Hematopoietic multipotent progenitor cell treated with erythropoietin and hydrocortisone succinate and interleukin-3 and kit ligand, for 17 days (in vitro differentiated cells): ENCODE measurements at regions not wholly inside any gene's neighbourhood (a gene's known extent, or its start where the extent isn't known, plus 50 kb on each side); places are given as distances from the start of the nearest gene placed in this dataset.

Experiments used
- DNase-seq: peaks from one replicate; pipeline ENCODE4 v3.0.0-alpha.2; 2015; ENCODE audit warnings: low spot score

DNA sequence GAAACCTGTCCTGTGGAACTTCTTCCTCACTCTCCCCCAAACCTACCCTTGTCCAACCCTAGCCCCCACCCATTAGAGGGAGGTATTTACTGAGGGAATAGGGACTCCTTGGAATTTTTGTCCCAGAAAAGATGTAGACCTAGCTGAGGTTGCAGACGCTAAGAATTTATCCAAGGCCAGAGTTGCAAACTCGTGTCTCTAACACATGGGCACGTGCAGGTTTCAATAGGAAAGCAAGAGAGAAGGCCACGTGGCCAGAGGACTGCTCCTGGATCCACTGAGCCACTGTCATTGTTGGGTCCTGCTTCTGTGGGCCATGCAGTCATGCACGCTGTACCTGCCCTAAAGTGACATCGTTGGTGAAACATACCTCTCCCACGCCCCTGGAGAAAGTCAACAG is 243.4 kb upstream of the KCNG1 start:
- DNase-seq, result no peak

GRCh38 chr20:51265361-51265760 is 242.5 kb upstream of the KCNG1 start:
- DNase-seq, result no peak

DNA sequence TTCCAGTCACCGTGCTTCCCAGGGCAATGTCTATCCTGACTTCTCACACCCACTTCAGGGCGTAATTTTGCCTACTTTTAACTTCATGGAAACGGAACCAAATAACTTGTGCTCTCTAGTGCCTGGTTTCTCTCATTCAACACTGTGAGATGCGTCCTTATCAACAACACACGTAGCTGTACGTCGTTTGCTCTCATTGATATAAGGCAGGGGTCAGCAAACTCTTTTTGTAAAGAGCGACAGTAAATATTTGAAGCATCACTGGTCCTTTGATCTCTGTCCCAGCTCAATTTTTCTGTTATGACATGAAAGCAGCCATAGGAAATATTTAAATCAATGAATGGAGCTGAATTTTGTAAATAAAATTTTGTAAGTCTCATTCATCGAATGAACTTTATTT is 239.3 kb upstream of the KCNG1 start:
- DNase-seq, result no peak

DNA sequence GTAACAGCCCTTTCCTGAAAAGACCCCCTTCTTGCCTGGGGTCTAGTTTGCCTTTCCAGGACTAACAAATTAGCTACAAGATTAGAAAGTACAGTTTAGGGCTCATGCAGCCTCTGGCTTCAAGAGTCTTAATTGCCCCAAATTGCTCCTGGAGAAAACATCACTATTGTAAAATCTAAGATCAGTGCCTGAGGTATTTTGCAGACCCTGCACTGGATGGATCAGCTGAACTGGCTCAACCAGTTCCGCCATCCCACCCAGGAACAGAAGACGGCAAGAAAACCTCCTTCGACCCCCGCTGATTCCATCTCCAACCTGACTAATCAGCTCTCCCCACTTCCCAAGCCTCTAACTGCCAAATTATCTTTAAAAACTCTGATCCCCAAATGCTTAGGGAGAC is 236.5 kb upstream of the KCNG1 start:
- no peak for DNase-seq

DNA sequence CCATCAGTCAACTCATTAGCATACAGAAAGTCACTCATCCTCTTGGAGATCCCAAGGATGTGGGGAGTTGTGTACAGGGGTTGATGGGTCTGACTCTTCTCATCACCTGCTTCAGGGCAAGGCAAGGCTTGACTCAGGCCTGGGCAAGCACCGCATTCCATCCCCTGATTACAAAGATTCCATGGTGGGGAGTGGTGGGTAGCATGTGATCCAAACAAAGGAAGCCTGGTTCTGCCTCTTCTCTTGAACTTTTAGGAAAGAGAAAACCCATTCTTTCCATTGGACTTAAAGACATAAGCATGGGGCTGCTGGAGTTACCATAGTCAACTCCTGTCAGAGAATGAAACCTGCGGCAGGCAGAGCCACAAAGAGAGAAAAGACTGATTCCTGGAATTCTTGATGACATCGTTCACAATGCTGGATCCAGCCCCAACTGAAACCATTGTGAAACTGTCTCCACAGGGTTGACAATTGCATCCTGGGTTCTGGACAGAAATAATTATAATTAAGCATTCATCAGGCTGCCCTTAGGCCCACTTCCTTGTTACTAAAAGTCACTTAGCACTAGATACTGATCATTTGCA is 235.8 kb upstream of the KCNG1 start:
- no peak for DNase-seq

GRCh38 chr20:51255417-51255816 is 232.5 kb upstream of the KCNG1 start:
- DNase-seq, result no peak

DNA sequence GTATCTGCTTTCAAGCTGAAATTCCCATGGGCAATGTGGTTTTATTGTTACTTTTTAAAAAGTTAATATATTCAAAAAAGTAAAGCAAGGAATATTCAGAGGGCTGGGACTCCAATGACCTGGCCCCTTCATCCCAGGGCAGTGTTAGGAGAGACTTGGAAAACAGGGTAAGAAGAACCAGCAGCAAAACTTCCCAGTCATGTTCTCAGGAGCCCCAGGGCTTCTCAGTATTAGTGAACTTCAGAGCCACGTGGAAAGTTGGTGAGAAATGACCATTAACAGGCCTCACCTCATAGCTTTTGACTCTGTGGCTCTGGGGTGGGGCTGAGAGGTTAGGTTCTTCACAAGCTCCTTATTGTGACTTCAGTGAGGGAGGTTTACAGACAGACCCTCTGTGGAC is 230.4 kb upstream of the KCNG1 start:
- DNase-seq, result no peak

GRCh38 chr20:51249781-51250180 is 226.9 kb upstream of the KCNG1 start:
- no peak for DNase-seq

DNA sequence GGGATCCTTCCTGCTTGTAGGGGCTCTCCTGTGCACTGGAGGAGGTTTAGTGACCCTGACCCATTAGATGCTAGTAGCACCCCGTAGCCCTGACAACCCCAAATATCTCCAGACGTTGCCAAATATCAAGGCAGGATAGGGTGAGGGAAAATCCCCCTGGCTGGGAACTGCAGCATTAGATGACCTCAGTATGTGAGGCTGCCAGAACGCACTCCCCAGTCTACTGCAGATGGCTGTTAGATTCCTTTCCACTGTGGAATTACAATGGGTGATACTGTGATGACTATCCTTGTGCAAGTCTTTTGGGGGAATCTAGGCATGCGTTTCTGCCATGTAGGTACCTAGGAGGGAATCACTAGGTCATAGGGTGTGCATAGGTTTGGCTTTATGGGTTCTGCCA is 226.3 kb upstream of the KCNG1 start:
- DNase-seq, result no peak

GRCh38 chr20:51244466-51244865 is 221.6 kb upstream of the KCNG1 start:
- DNase-seq, result no peak

DNA sequence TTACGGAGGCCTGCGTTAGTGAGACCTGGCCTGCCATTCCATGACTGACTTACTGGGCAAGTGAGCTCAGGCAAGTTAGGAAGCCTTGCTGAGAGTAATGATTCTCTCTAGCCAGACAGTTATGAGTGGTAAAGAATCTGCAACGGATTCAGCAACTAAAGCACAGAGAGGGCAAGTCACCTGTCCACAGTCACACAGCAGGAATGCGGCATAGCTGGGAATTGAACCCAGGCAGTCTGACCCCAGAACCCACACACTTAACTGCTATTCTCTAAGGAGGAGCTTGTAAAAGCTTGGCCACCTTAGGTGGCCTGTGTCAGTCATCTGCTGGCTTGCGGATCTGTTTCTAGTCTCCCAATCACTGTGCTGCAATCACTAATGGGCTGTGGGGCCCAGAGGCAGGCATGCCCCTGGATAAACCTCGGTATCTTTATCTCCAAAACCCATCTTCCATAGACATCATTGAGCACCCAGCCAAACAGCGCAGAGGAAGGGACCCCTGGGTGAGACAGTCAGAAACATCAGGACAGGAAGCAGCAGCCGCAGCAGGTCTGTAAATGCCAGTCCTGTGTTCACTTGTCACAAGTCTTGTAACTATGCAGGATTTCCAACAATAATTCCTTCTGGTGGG is 215.9 kb upstream of the KCNG1 start:
- no peak for DNase-seq

GRCh38 chr20:51237791-51238190 is 214.9 kb upstream of the KCNG1 start:
- DNase-seq, result no peak

DNA sequence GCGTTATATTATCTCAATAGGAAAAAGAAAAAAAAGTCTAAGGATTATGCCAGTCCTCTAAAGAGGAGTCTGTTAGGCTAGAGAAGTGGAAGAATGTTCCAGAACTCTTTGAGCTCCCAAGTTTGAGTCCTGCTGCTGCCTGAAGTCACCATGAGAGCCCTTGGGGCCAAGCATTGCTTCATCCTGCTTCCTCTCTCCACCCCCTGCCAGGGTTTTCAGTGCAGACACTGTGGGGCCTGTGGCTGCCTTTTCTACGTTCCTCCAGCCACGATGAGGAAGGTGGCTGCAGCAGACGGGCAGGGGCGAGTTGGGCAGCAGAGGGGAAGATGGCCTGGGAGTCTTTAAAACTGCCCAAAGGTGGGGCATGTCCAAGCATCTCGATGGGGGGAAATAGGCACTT is 214.4 kb upstream of the KCNG1 start:
- DNase-seq, result no peak

- DNase-seq, result no peak
Measured at GRCh38 chr20:51236421-51236820, 213.5 kb upstream of the KCNG1 start.

- DNase-seq, result no peak
Measured at GRCh38 chr20:51233345-51233744, 210.4 kb upstream of the KCNG1 start.

DNA sequence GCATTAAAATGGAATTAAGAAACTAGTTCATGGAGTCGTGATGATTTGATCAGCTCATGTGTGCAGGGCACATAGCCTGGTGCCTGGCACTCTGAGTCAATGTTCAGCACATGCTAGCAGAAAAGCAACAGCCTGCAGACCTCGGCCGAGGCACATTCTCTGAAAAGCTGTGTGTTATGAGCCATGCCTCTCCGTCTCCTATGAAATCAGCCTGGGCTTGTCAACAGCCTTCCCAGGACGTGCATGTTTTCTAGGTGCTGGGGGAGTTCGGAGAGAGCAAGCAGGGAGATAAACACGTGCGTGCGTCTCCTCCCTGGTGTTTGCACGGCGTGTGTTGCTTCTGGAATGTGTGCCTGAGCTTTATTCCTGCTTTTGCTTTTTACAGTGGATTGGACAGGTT is 207.8 kb upstream of the KCNG1 start:
- DNase-seq, result no peak

- DNase-seq, result no peak
Measured at GRCh38 chr20:51228763-51229162, 205.9 kb upstream of the KCNG1 start.

DNA sequence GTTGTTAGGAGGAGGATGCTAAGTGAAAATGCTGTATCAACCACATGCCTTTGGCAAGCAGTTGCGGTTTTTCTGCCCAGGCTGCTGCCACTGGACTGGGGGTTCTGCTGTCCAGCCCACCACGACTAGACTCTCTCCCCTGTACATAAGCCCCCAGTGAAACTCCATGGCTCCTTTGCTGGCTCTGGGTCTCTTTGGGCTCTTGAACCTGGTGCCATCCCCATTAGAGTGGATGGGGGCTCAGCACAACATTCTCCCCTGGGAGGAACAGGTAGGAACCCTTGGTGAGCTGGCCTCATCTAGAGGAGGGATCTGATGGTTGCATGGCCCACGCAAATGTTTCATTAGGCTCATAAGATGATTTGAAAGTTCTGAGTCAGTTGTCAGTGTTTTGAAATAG is 204.8 kb upstream of the KCNG1 start:
- no peak for DNase-seq

DNA sequence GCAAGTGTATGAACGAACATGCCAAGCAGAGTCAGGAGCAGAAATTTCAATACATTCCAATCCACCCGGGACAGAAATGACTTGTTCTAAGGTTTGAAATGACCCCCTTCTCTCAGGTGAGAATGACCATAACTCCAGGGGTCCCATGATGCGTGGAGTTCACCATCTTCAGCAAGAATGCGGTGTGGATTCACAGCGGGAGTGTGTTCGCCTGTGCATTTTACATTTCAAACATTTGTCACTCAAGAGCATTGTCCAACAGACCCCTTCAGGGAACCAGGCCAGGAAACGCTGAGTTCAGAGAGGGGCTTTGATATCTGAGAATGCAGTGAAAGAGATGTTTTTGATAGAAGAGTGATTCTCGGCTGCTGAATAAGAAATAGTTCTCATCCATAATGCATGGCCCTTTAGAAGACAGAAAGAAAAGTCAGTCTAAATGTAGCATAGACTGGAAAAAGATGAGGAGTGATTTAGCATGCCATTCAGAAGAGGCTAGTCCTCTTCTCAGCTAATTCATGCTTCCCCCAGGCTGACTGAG is 200.3 kb upstream of the KCNG1 start:
- no peak for DNase-seq

DNA sequence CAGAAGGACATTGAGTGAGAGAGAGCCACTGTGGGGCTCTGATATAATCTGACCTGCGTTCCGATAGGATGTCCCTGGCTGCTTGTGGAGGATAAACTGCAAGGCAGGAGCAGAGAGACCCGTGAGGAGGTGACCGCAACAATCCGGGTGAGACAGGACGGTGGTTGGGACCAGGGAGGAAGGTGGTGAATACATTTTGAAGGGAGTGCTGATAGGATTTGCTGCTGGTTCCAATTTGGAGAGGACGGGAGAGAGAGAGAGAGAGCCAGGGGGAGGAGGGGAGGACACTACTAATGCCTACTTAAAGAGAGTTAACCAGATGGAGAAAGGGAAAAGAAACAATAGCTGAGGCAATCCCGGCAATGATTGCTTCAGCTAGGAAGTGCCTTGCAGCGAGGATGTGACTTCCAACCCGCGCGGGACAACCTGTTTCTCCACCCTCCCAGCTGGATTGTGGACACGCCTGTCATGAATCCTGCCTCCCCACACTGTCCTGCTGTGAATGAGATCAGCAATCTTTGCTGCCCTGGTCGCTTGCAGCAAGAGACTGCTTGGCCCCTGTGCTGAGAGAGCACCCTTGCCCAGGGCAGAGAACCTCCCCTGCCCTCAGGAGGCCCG is 199.0 kb upstream of the KCNG1 start:
- no peak for DNase-seq

DNA sequence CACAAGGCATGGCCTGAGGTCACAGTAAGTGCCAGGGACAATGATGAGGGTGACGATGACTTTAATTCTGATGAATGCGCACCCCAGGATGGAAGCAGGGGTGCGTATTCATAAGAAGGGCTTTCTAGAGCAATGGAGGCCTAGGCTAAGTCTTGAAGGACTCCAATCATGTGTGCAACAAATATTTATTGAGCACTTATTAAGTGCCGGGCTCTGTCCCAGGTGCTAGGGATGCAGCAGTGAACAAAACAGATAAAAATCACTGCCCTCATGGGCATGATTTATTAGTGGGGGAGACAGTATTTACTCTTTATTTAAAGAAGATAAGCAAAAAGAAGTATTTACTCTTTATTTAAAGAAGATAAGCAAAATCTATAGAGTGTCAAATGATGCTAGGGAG is 198.2 kb upstream of the KCNG1 start:
- DNase-seq, result no peak

DNA sequence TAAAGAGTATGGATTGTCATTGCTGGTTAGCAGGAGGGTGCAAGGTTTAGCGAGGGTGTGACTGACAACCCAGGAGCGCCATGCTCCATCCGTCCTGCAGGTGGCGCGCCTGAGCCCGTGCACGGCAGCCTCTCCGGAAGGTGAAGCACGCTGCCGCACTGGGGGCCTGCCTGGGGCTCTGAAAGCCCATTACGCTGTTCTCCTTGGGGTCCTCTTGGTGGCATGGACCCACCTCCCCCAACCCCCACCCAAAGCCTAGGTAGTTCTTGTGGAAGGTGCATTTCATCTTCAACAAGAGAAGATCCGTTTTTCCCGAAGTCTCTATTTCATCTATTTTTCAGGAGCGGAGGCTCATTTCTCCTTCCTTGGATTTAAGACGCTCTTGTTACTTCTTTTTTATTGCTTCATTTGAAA is 197.4 kb upstream of the KCNG1 start:
- DNase-seq, result peak; percentile 23

DNA sequence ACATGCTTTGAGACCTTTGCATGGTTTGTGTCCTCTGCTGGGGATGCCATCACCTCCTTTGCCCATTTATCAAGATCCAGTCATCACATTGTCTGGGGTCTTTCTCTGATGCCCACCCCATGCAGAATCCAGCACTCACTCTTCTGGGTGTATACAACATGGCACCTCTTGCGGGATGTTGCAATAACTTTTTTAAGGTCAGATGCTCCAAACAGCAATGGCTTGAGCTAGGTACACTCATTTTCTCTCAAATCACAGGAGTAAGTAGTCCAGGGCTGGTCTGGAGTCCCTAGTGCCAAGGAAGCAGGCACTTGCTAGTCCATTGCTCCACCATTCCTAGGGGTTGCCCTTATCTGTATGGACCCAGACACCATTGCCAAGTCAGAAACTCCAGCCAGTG is 196.6 kb upstream of the KCNG1 start:
- DNase-seq, result no peak

- DNase-seq, result no peak
Measured at GRCh38 chr20:51218603-51219002, 195.7 kb upstream of the KCNG1 start.
